Esophagus squamous epithelium (tissue), 4 donors: ENCODE measurements at regions not wholly inside any gene's neighbourhood (a gene's known extent, or its start where the extent isn't known, plus 50 kb on each side); places are given as distances from the start of the nearest gene placed in this dataset.

ENCODE experiments used
- CTCF ChIP-seq, 6 experiments: fragments of 450-650 bp in 4 of 6; fragments of 200-600 bp in 2 of 6; sonication (generic) in 2 of 6; IDR thresholded peaks; one replicate each; pipeline ENCODE4 v1.5.1; 2016 to 2019; ENCODE audit warnings: antibody characterized with exemption in 6 of 6, mild to moderate bottlenecking in 4 of 6, moderate library complexity in 4 of 6
- POLR2A ChIP-seq, 4 donors: fragments of 450-650 bp; IDR thresholded peaks; one replicate each; pipeline ENCODE4 v1.6.1; 2017; ENCODE audit warnings: antibody characterized with exemption in 4 of 4, mild to moderate bottlenecking in 4 of 4, moderate library complexity in 3 of 4

- TF ChIP-seq CTCF (IDR thresholded peaks at IDR 0.05) = no peak
- no peak for TF ChIP-seq POLR2A (IDR thresholded peaks at IDR 0.05)
Measured at GRCh38 chr4:13984991-13985800, 357.7 kb upstream of the BOD1L1 start.
